A549 (cell line): ENCODE measurements at regions not wholly inside any gene's neighbourhood (a gene's known extent, or its start where the extent isn't known, plus 50 kb on each side); places are given as distances from the start of the nearest gene placed in this dataset.

Source experiments
- ATAC-seq, 2 experiments: fragments of 200-7000 bp in 1 of 2; fragments of >200 bp in 1 of 2; cut with Nextera tagmentation in 1 of 2; cut with Tn5 transposase in 1 of 2; 3 replicates each; pipeline versions ENCODE4 v1.8.0 to v1.9.1; 2018 to 2020; ENCODE audit warnings: mild to moderate bottlenecking in 1 of 2, moderate library complexity in 1 of 2
- CTCF ChIA-PET: fragments of 300-600 bp; sonication (Branson Sonifier 250); formaldehyde crosslinking; extraction: SDS; loops from one replicate; lab custom pipeline; 2021; ENCODE audit warnings: antibody characterized with exemption, inconsistent platforms; lab: Yijun Ruan, JAX
- POLR2A ChIA-PET: fragments of 350-600 bp; formaldehyde crosslinking; extraction: SDS; loops from one replicate; lab custom pipeline; 2021; ENCODE audit warnings: antibody characterized with exemption, inconsistent platforms; lab: Yijun Ruan, JAX
- DNase-seq, 2 experiments: peaks; one replicate each; pipeline versions ENCODE4 v3.0.0 to v3.0.0-alpha.2; 2011 to 2016; ENCODE audit warnings: low read depth in 1 of 2, low spot score in 1 of 2
- FAIRE-seq: peaks from 2 replicates; lab custom pipeline; 2011; peaks lifted over from hg19 to GRCh38; lab: Jason Lieb, UNC
- H3K27ac ChIP-seq, 2 experiments: fragments of >200 bp; sonication (Bioruptor Twin); formaldehyde crosslinking; 3 replicates each; pipeline ENCODE4 v1.5.1; 2016 to 2017
- H3K4me1 ChIP-seq: fragments of >200 bp; sonication (Bioruptor Twin); formaldehyde crosslinking; 3 replicates; pipeline ENCODE4 v1.6.1; 2016
- H3K4me2 ChIP-seq: fragments of >200 bp; sonication (Bioruptor Twin); formaldehyde crosslinking; 3 replicates; pipeline ENCODE4 v1.6.1; 2016
- H3K4me3 ChIP-seq: fragments of >200 bp; sonication (Bioruptor Twin); formaldehyde crosslinking; 3 replicates; pipeline ENCODE4 v1.5.1; 2016
- H3K9me3 ChIP-seq: fragments of >200 bp; sonication (Bioruptor Twin); formaldehyde crosslinking; 3 replicates; pipeline ENCODE4 v1.6.1; 2016
- CBX8 ChIP-seq: fragments of 200-600 bp; sonication (generic); IDR thresholded peaks from 2 replicates; pipeline ENCODE4 v1.6.1; 2016
- CEBPB ChIP-seq, 2 experiments: fragments of >200 bp in 1 of 2; sonication (Bioruptor Twin) in 1 of 2; formaldehyde crosslinking in 1 of 2; IDR thresholded peaks; 2 replicates each; pipeline ENCODE4 v1.6.1; 2012 to 2016
- CTCF ChIP-seq: fragments of >200 bp; sonication (Bioruptor Twin); formaldehyde crosslinking; IDR thresholded peaks from 3 replicates; pipeline ENCODE4 v1.5.1; 2016
- EP300 ChIP-seq, 2 experiments: fragments of >200 bp; sonication (Bioruptor Twin); formaldehyde crosslinking; IDR thresholded peaks; 2 replicates in 1 of 2; 3 replicates in 1 of 2; pipeline ENCODE4 v1.6.1; 2016 to 2017
- HES2 ChIP-seq: fragments of >200 bp; sonication (Bioruptor Twin); formaldehyde crosslinking; IDR thresholded peaks from 2 replicates; pipeline ENCODE4 v1.6.1; 2016
- HEYL ChIP-seq: fragments of 250-450 bp; sonication (Bioruptor Pico); IDR thresholded peaks from 2 replicates; pipeline ENCODE4 v1.8.0; 2021; ENCODE audit warnings: mild to moderate bottlenecking, moderate library complexity
- HMGXB4 ChIP-seq: fragments of 250-450 bp; sonication (Bioruptor Pico); IDR thresholded peaks from 2 replicates; pipeline ENCODE4 v1.5.0; 2021; ENCODE audit warnings: mild to moderate bottlenecking, moderate library complexity, borderline replicate concordance
- KDM1A ChIP-seq: fragments of 200-600 bp; sonication (generic); IDR thresholded peaks from 2 replicates; pipeline ENCODE4 v1.6.1; 2016; ENCODE audit warnings: low read depth, mild to moderate bottlenecking
- KDM5A ChIP-seq: fragments of 200-600 bp; sonication (generic); IDR thresholded peaks from 2 replicates; pipeline ENCODE4 v1.6.1; 2016; ENCODE audit warnings: antibody characterized with exemption, mild to moderate bottlenecking
- MAX ChIP-seq: IDR thresholded peaks from 2 replicates; pipeline ENCODE4 v1.6.1; 2012
- POLR2A ChIP-seq: IDR thresholded peaks from 2 replicates; pipeline ENCODE4 v1.6.1; 2012; ENCODE audit warnings: mild to moderate bottlenecking, low read length
- RAD21 ChIP-seq, 2 experiments: fragments of >200 bp in 1 of 2; sonication (Bioruptor Twin) in 1 of 2; formaldehyde crosslinking in 1 of 2; IDR thresholded peaks in 1 of 2; conservative IDR thresholded peaks in 1 of 2; 2 replicates in 1 of 2; 3 replicates in 1 of 2; pipeline ENCODE4 v1.6.1; 2012 to 2018; ENCODE audit warnings: inconsistent platforms in 1 of 2
- RNF2 ChIP-seq: fragments of 200-600 bp; sonication (generic); IDR thresholded peaks from 2 replicates; pipeline ENCODE4 v1.6.1; 2016; ENCODE audit warnings: low read depth, mild to moderate bottlenecking, antibody characterized with exemption, moderate library complexity, borderline replicate concordance
- SMC3 ChIP-seq: fragments of >200 bp; sonication (Bioruptor Twin); formaldehyde crosslinking; IDR thresholded peaks from 3 replicates; pipeline ENCODE4 v1.6.1; 2018; ENCODE audit warnings: inconsistent platforms
- ZSCAN20 ChIP-seq: fragments of 250-450 bp; sonication (Bioruptor Pico); IDR thresholded peaks from 2 replicates; pipeline ENCODE4 v1.8.0; 2022; ENCODE audit warnings: mild to moderate bottlenecking, moderate library complexity
- WGBS: methylation state at CpG from one replicate; pipeline ENCODE4 v1.1.6; 2017; ENCODE audit errors: missing lambda C conversion rate; 5-methylcytosine and 5-hydroxymethylcytosine counted together
- TF ChIP-seq, protein P1 (sequence below): fragments of 200-600 bp; sonication (generic); IDR thresholded peaks from 2 replicates; pipeline ENCODE4 v1.6.1; 2016; ENCODE audit warnings: antibody characterized with exemption, mild to moderate bottlenecking, moderate library complexity

DNA sequence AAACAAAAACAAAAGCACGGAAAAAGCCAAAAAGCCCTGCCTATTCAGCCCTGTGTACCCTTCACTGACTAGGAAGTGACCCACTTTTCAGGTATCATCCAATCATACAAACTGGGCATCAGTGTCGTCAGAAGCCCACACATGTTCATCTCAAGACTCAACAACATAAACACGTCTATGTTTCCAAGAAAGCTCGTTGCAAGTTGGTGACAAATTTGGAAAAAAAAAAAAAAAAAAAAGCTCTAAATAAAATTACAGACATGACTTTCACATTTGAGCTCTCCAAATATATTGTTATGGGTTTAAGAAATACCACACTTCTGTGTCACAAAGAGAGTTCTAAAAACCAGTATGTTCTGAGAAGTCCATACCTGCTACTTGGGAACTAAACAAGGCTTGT, 204.7 kb upstream of the KLF14 start:
- Histone ChIP-seq H3K4me3 (peak overlapping the region; percentile 52; the same call in 2 of the 3 replicates), H3K27ac (peak overlapping the region; percentile 86 to 87), H3K4me2 (peak overlapping the region; percentile 88), H3K9me3 (no peaks in the 10 kb centered on the region), H3K4me1 (peaks cover 72% of the 10 kb centered on the region)
- ChIA-PET CTCF (interaction anchor here (1.1 to 9.2 kb wide), 7 partner anchors 9 to 69 kb away, joined by 3 to 114 read pairs (median 5); no protein-coding TSS in a partner anchor), POLR2A (interaction anchor here (0.6 to 1.8 kb wide), 4 partner anchors 8 to 23 kb away, joined by 3 to 5 read pairs (median 4); no protein-coding TSS in a partner anchor)
- FAIRE-seq (no peak), DNase-seq (no peak), ATAC-seq (no peak)
- WGBS: 69% methylated on average over 4 of the region's 4 CpGs
- TF ChIP-seq SMC3 (no peak), POLR2A (no peak), HES2 (no peak), RAD21 (conservative IDR thresholded peaks at IDR 0.05 in 1 of 2, IDR thresholded peaks at IDR 0.05 in 1 of 2) (no peak), KDM1A (no peak), EP300 (IDR thresholded peaks at IDR 0.05) (no peak), HMGXB4 (CRISPR knock-in tag) (no peak), CBX8 (no peak)
- TF ChIP-seq, protein P1, sequence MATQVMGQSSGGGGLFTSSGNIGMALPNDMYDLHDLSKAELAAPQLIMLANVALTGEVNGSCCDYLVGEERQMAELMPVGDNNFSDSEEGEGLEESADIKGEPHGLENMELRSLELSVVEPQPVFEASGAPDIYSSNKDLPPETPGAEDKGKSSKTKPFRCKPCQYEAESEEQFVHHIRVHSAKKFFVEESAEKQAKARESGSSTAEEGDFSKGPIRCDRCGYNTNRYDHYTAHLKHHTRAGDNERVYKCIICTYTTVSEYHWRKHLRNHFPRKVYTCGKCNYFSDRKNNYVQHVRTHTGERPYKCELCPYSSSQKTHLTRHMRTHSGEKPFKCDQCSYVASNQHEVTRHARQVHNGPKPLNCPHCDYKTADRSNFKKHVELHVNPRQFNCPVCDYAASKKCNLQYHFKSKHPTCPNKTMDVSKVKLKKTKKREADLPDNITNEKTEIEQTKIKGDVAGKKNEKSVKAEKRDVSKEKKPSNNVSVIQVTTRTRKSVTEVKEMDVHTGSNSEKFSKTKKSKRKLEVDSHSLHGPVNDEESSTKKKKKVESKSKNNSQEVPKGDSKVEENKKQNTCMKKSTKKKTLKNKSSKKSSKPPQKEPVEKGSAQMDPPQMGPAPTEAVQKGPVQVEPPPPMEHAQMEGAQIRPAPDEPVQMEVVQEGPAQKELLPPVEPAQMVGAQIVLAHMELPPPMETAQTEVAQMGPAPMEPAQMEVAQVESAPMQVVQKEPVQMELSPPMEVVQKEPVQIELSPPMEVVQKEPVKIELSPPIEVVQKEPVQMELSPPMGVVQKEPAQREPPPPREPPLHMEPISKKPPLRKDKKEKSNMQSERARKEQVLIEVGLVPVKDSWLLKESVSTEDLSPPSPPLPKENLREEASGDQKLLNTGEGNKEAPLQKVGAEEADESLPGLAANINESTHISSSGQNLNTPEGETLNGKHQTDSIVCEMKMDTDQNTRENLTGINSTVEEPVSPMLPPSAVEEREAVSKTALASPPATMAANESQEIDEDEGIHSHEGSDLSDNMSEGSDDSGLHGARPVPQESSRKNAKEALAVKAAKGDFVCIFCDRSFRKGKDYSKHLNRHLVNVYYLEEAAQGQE: no peak

GRCh38 chr7:130939321-130940095, 205.5 kb upstream of the KLF14 start:
- Histone ChIP-seq H3K4me3 (peak overlapping the region; percentile 52), H3K4me1 (peaks cover 81% of the 10 kb centered on the region), H3K4me2 (peak overlapping the region; percentile 88), H3K27ac (peak overlapping the region; percentile 86 to 87), H3K9me3 (no peaks in the 10 kb centered on the region)
- 27% methylated on average over 3 of the region's 3 CpGs for WGBS
- peak; percentile 17; the same call in 1 of the 2 replicates for TF ChIP-seq KDM5A
- 0 out of 2 replicates have a peak, but pooled peaks have one; percentile 25 for TF ChIP-seq MAX
- TF ChIP-seq HEYL: no peak
- TF ChIP-seq RNF2: no peak
- peak; percentile 44 for TF ChIP-seq CTCF
- TF ChIP-seq RAD21 (conservative IDR thresholded peaks at IDR 0.05 in 1 of 2, IDR thresholded peaks at IDR 0.05 in 1 of 2): peak; percentile 51 to 52
- no peak for TF ChIP-seq ZSCAN20 (CRISPR knock-in tag)
- no peak for TF ChIP-seq POLR2A
- TF ChIP-seq KDM1A: no peak
- TF ChIP-seq SMC3: peak; percentile 32; the same call in 1 of the 3 replicates
- TF ChIP-seq CEBPB (IDR thresholded peaks at IDR 0.05): peak; percentile 7 to 28; a peak in 1 of 4 replicates
- CTCF ChIA-PET: interaction anchor here (0.9 to 9.2 kb wide), 13 partner anchors 8 to 101 kb away, joined by 3 to 114 read pairs (median 5); no protein-coding TSS in a partner anchor
- ATAC-seq: peak in 1 of 2 experiments; percentile 4; a peak in 2 of 6 replicates
- no peak for FAIRE-seq
- DNase-seq: no peak
- POLR2A ChIA-PET: interaction anchor here (0.6 to 2.8 kb wide), 5 partner anchors 9 to 35 kb away, joined by 3 to 15 read pairs (median 5); no protein-coding TSS in a partner anchor
